B cell (primary cell): ENCODE measurements at regions not wholly inside any gene's neighbourhood (a gene's known extent, or its start where the extent isn't known, plus 50 kb on each side); places are given as distances from the start of the nearest gene placed in this dataset.

Experiments used
- CTCF ChIP-seq: fragments of 200-600 bp; IDR thresholded peaks from one replicate; pipeline ENCODE4 v1.8.0; 2022; ENCODE audit warnings: antibody characterized with exemption, mild to moderate bottlenecking
- EZH2 ChIP-seq: IDR thresholded peaks from 2 replicates; pipeline ENCODE4 v1.6.1; 2012; ENCODE audit warnings: borderline replicate concordance, low read depth, mild to moderate bottlenecking, moderate library complexity, low read length; ENCODE audit not compliant: insufficient read depth, poor library complexity, severe bottlenecking

- TF ChIP-seq CTCF (no peak), EZH2 (no peak)
Measured at GRCh38 chrX:25925946-25926345, 212.2 kb upstream of the MAGEB18 start.
